Gastrocnemius medialis (tissue), 4 donors: ENCODE measurements at regions not wholly inside any gene's neighbourhood (a gene's known extent, or its start where the extent isn't known, plus 50 kb on each side); places are given as distances from the start of the nearest gene placed in this dataset.
A peak's percentile ranks its signal among the peaks of the same experiment; 100 is the strongest.

ENCODE experiments used
- POLR2A ChIP-seq, 2 donors: fragments of 450-650 bp; IDR thresholded peaks; one replicate each; pipeline ENCODE4 v1.6.1; 2017; ENCODE audit warnings: antibody characterized with exemption in 2 of 2, mild to moderate bottlenecking in 2 of 2, moderate library complexity in 2 of 2
- TF ChIP-seq, protein P1 (sequence below), 5 experiments: fragments of 450-650 bp in 3 of 5; fragments of 200-600 bp in 2 of 5; sonication (generic) in 2 of 5; IDR thresholded peaks in 4 of 5; conservative IDR thresholded peaks in 1 of 5; 1 replicate in 4 of 5; 2 replicates in 1 of 5; pipeline ENCODE4 v1.5.1; 2016 to 2019; ENCODE audit warnings: antibody characterized with exemption in 5 of 5, mild to moderate bottlenecking in 3 of 5, moderate library complexity in 3 of 5

DNA sequence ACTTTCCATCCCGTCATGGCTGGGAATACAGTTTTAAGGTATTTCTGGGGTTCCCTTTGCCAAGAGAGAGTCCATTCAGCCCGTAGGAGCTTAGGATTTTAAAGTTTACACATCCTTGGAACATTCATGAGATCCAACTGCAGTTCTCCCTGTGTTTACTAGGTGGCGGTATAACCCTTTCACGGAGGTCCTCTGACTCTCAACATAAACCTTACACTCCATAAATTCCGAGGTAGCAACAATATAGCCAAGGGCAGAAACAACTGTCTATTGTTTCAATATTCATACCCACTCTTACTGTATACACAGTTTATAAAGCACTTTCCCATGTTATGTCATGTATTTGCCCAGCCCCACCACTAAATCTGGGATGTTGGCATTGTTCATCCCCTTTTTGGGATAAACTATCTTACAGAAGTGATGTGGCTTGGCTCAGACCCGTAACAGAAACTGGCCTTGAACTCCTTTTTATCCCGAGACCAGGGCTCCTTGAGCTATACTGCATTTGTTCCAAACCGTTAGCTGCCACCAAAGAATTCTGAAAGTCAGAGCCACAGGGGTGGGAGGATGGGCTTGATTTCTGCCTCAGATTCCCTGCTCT is 69.2 kb upstream of the COL6A5 start:
- TF ChIP-seq, protein P1, sequence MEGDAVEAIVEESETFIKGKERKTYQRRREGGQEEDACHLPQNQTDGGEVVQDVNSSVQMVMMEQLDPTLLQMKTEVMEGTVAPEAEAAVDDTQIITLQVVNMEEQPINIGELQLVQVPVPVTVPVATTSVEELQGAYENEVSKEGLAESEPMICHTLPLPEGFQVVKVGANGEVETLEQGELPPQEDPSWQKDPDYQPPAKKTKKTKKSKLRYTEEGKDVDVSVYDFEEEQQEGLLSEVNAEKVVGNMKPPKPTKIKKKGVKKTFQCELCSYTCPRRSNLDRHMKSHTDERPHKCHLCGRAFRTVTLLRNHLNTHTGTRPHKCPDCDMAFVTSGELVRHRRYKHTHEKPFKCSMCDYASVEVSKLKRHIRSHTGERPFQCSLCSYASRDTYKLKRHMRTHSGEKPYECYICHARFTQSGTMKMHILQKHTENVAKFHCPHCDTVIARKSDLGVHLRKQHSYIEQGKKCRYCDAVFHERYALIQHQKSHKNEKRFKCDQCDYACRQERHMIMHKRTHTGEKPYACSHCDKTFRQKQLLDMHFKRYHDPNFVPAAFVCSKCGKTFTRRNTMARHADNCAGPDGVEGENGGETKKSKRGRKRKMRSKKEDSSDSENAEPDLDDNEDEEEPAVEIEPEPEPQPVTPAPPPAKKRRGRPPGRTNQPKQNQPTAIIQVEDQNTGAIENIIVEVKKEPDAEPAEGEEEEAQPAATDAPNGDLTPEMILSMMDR (IDR thresholded peaks at IDR 0.05 in 4 of 5, conservative IDR thresholded peaks at IDR 0.05 in 1 of 5), result peak in 3 of 5 experiments; percentile 23 to 50 (median 23)
- no peak for TF ChIP-seq POLR2A (IDR thresholded peaks at IDR 0.05)
